Astrocyte (in vitro differentiated cells and primary cell): ENCODE measurements at regions not wholly inside any gene's neighbourhood (a gene's known extent, or its start where the extent isn't known, plus 50 kb on each side); places are given as distances from the start of the nearest gene placed in this dataset.

ENCODE experiments used
- DNase-seq: peaks from one replicate; pipeline ENCODE4 v3.0.0-alpha.2; 2010; ENCODE audit warnings: low read depth
- FAIRE-seq: peaks from 2 replicates; lab custom pipeline; 2011; peaks lifted over from hg19 to GRCh38; lab: Jason Lieb, UNC
- H2AFZ ChIP-seq: 2 replicates; pipeline ENCODE4 v1.6.0; 2012; ENCODE audit warnings: low read depth, low read length, inconsistent platforms
- H3K27ac ChIP-seq: 2 replicates; pipeline ENCODE4 v1.5.1; 2011; ENCODE audit warnings: low read depth, low read length, inconsistent platforms
- H3K27me3 ChIP-seq: 2 replicates; pipeline ENCODE4 v1.6.0; 2011; ENCODE audit warnings: low read length, inconsistent platforms; ENCODE audit not compliant: insufficient read depth
- H3K36me3 ChIP-seq: 2 replicates; pipeline ENCODE4 v1.5.1; 2011; ENCODE audit warnings: low read length, inconsistent platforms; ENCODE audit not compliant: insufficient read depth
- H3K4me1 ChIP-seq: 2 replicates; pipeline ENCODE4 v1.5.1; 2011; ENCODE audit warnings: low read length, inconsistent platforms; ENCODE audit not compliant: insufficient read depth
- H3K4me2 ChIP-seq: 2 replicates; pipeline ENCODE4 v1.6.0; 2012; ENCODE audit warnings: low read length, inconsistent platforms
- H3K4me3 ChIP-seq: 2 replicates; pipeline ENCODE4 v1.5.1; 2011; ENCODE audit warnings: low read depth, mild to moderate bottlenecking, low read length, inconsistent platforms; ENCODE audit not compliant: insufficient read depth
- H3K79me2 ChIP-seq: 2 replicates; pipeline ENCODE4 v1.6.0; 2012; ENCODE audit warnings: mild to moderate bottlenecking, low read length, inconsistent platforms; ENCODE audit not compliant: insufficient read depth
- H3K9ac ChIP-seq: 2 replicates; pipeline ENCODE4 v1.6.0; 2012; ENCODE audit warnings: mild to moderate bottlenecking, low read length, inconsistent platforms
- H3K9me3 ChIP-seq: 2 replicates; pipeline ENCODE4 v1.5.1; 2012; ENCODE audit warnings: low read depth, mild to moderate bottlenecking, low read length, inconsistent platforms; ENCODE audit not compliant: insufficient read depth
- H4K20me1 ChIP-seq: 2 replicates; pipeline ENCODE4 v1.6.0; 2012; ENCODE audit warnings: low read length, inconsistent platforms; ENCODE audit not compliant: insufficient read depth
- H3K27ac Mint-ChIP-seq: one replicate; pipeline ENCODE4 v1.8.0; 2021; ENCODE audit warnings: mild to moderate bottlenecking, mixed read lengths; ENCODE audit not compliant: unreplicated experiment
- H3K27me3 Mint-ChIP-seq: one replicate; pipeline ENCODE4 v1.8.0; 2021; ENCODE audit warnings: low read depth, mixed read lengths; ENCODE audit not compliant: unreplicated experiment
- H3K36me3 Mint-ChIP-seq: one replicate; pipeline ENCODE4 v1.8.0; 2021; ENCODE audit warnings: low read depth, mixed read lengths; ENCODE audit not compliant: unreplicated experiment
- H3K4me1 Mint-ChIP-seq: one replicate; pipeline ENCODE4 v1.8.0; 2021; ENCODE audit warnings: low read depth, mixed read lengths; ENCODE audit not compliant: unreplicated experiment
- H3K4me3 Mint-ChIP-seq: one replicate; pipeline ENCODE4 v1.8.0; 2021; ENCODE audit warnings: mild to moderate bottlenecking, moderate library complexity, mixed read lengths; ENCODE audit not compliant: unreplicated experiment
- H3K9me3 Mint-ChIP-seq: one replicate; pipeline ENCODE4 v1.8.0; 2021; ENCODE audit warnings: mild to moderate bottlenecking, mixed read lengths; ENCODE audit not compliant: unreplicated experiment
- CTCF ChIP-seq: IDR thresholded peaks from 2 replicates; pipeline ENCODE4 v1.5.1; 2011; ENCODE audit warnings: low read depth, mild to moderate bottlenecking, inconsistent platforms, low read length, moderate library complexity; ENCODE audit not compliant: insufficient read depth
- EZH2 ChIP-seq: IDR thresholded peaks from 2 replicates; pipeline ENCODE4 v1.6.1; 2012; ENCODE audit warnings: mild to moderate bottlenecking, low read length, inconsistent platforms; ENCODE audit not compliant: insufficient read depth

- Histone ChIP-seq H4K20me1 (no peaks in the 10 kb centered on the region), H3K27ac (no peak overlapping the region), H3K4me3 (no peak overlapping the region), H3K36me3 (no peaks in the 10 kb centered on the region), H2AFZ (no peak overlapping the region), H3K4me1 (no peaks in the 10 kb centered on the region), H3K4me2 (no peak overlapping the region), H3K9ac (no peak overlapping the region), H3K27me3 (no peaks in the 10 kb centered on the region), H3K9me3 (peaks cover 6% of the 10 kb centered on the region), H3K79me2 (no peaks in the 10 kb centered on the region)
- Mint-ChIP-seq H3K4me1 (no peaks in the 10 kb centered on the region), H3K27me3 (no peaks in the 10 kb centered on the region), H3K27ac (no peak overlapping the region), H3K36me3 (no peaks in the 10 kb centered on the region), H3K4me3 (no peak overlapping the region), H3K9me3 (peaks cover 9% of the 10 kb centered on the region)
- FAIRE-seq (no peak), DNase-seq (no peak)
- no peak for TF ChIP-seq CTCF
- TF ChIP-seq EZH2, result no peak
These were observed 293.2 kb upstream of the PCDH18 start for GRCh38 chr4:137825505-137825904.

GRCh38 chr4:137823007-137823406 lies 290.7 kb upstream of the PCDH18 start:
- Histone ChIP-seq H3K4me1 (no peaks in the 10 kb centered on the region), H2AFZ (no peak overlapping the region), H3K79me2 (no peaks in the 10 kb centered on the region), H3K4me3 (no peak overlapping the region), H3K36me3 (no peaks in the 10 kb centered on the region), H3K9ac (no peak overlapping the region), H3K27ac (no peak overlapping the region), H3K27me3 (no peaks in the 10 kb centered on the region), H3K4me2 (no peak overlapping the region), H4K20me1 (no peaks in the 10 kb centered on the region), H3K9me3 (no peaks in the 10 kb centered on the region)
- H3K36me3 Mint-ChIP-seq, result no peaks in the 10 kb centered on the region
- H3K4me3 Mint-ChIP-seq, result no peak overlapping the region
- no peak overlapping the region for H3K27ac Mint-ChIP-seq
- TF ChIP-seq CTCF, result no peak
- TF ChIP-seq EZH2, result no peak
- DNase-seq (no peak), FAIRE-seq (no peak)
- no peaks in the 10 kb centered on the region for H3K4me1 Mint-ChIP-seq
- no peaks in the 10 kb centered on the region for H3K27me3 Mint-ChIP-seq
- H3K9me3 Mint-ChIP-seq, result no peaks in the 10 kb centered on the region

DNA sequence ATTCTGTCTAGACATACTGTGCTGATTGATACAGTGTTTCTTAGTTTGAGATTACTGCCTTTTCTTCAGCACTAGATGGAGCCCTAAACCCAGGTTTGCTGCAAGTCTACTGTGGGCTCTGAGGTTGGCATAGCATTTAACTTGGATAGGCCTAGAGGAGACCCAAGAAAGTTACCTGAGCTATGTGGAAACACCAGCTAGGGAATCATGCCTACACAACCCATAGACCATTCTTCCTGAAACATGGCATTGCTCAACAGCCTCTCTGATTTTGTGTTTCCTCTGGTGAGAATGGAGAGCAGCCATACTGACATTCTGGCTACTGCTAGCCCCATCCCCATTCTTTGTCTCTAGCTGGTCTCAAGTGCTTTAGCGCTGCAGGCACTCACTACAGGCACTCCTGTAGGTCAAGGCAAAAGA lies 287.7 kb upstream of the PCDH18 start:
- H3K9me3 Mint-ChIP-seq, result no peaks in the 10 kb centered on the region
- Histone ChIP-seq H3K9ac (no peak overlapping the region), H3K27ac (no peak overlapping the region), H3K27me3 (no peaks in the 10 kb centered on the region), H4K20me1 (no peaks in the 10 kb centered on the region), H3K79me2 (no peaks in the 10 kb centered on the region), H3K4me3 (no peak overlapping the region), H3K36me3 (no peaks in the 10 kb centered on the region), H3K4me2 (no peak overlapping the region), H3K4me1 (no peaks in the 10 kb centered on the region), H3K9me3 (no peaks in the 10 kb centered on the region), H2AFZ (peak overlapping the region; percentile 37)
- DNase-seq (peak; percentile 36), FAIRE-seq (peak; percentile 94)
- no peak for TF ChIP-seq EZH2
- TF ChIP-seq CTCF, result peak; percentile 70
- H3K27ac Mint-ChIP-seq, result no peak overlapping the region
- no peaks in the 10 kb centered on the region for H3K4me1 Mint-ChIP-seq
- H3K36me3 Mint-ChIP-seq, result no peaks in the 10 kb centered on the region
- no peaks in the 10 kb centered on the region for H3K27me3 Mint-ChIP-seq
- no peak overlapping the region for H3K4me3 Mint-ChIP-seq
